WTC11 (cell line): ENCODE measurements at regions not wholly inside any gene's neighbourhood (a gene's known extent, or its start where the extent isn't known, plus 50 kb on each side); places are given as distances from the start of the nearest gene placed in this dataset.

ENCODE experiments used
- ATF1 ChIP-seq: sonication (generic); formaldehyde crosslinking; IDR thresholded peaks from 2 replicates; pipeline ENCODE4 v1.8.1; 2023; ENCODE audit warnings: mild to moderate bottlenecking, moderate library complexity, missing genetic modification reagents
- CTCF ChIP-seq: fragments of 200-600 bp; IDR thresholded peaks from 2 replicates; pipeline ENCODE4 v1.8.0; 2022; ENCODE audit warnings: antibody characterized with exemption
- E2F4 ChIP-seq: sonication (generic); formaldehyde crosslinking; IDR thresholded peaks from 2 replicates; pipeline ENCODE4 v1.8.1; 2022; ENCODE audit warnings: low read depth, mild to moderate bottlenecking, moderate library complexity, missing genetic modification reagents, borderline replicate concordance
- NR2C2 ChIP-seq: sonication (generic); formaldehyde crosslinking; IDR thresholded peaks from 2 replicates; pipeline ENCODE4 v1.8.0; 2022; ENCODE audit warnings: mild to moderate bottlenecking, missing genetic modification reagents

- TF ChIP-seq NR2C2 (CRISPR knock-in tag) (no peak), ATF1 (CRISPR knock-in tag) (no peak), CTCF (no peak), E2F4 (no peak)
These were observed 584.1 kb downstream of the INSC start for GRCh38 chr11:15698855-15699254.
